MG63 (cell line): ENCODE measurements at regions not wholly inside any gene's neighbourhood (a gene's known extent, or its start where the extent isn't known, plus 50 kb on each side); places are given as distances from the start of the nearest gene placed in this dataset.
A peak's percentile ranks its signal among the peaks of the same experiment; 100 is the strongest.

Experiments
- DNase-seq: peaks from one replicate; pipeline ENCODE4 v3.0.0-alpha.2; 2020
- H3K27me3 ChIP-seq: fragments of 250-450 bp; sonication (Bioruptor Pico); 2 replicates; pipeline ENCODE4 v1.5.1; 2020; ENCODE audit warnings: mild to moderate bottlenecking, moderate library complexity
- H3K36me3 ChIP-seq: fragments of 250-450 bp; sonication (Bioruptor Pico); 2 replicates; pipeline ENCODE4 v1.5.1; 2020; ENCODE audit warnings: mild to moderate bottlenecking, moderate library complexity
- H3K4me3 ChIP-seq: fragments of 250-450 bp; sonication (Bioruptor Pico); 2 replicates; pipeline ENCODE4 v1.5.1; 2020; ENCODE audit warnings: mild to moderate bottlenecking, moderate library complexity
- H3K9me3 ChIP-seq: fragments of 250-450 bp; sonication (Bioruptor Pico); 2 replicates; pipeline ENCODE4 v1.5.1; 2020; ENCODE audit warnings: mild to moderate bottlenecking, moderate library complexity

GRCh38 chr4:106628586-106629267 is 260.1 kb upstream of the GIMD1 start:
- Histone ChIP-seq H3K4me3 (no peak overlapping the region), H3K36me3 (no peaks in the 10 kb centered on the region), H3K9me3 (no peaks in the 10 kb centered on the region), H3K27me3 (no peaks in the 10 kb centered on the region)
- DNase-seq = peak; percentile 24

- H3K9me3 ChIP-seq = no peaks in the 10 kb centered on the region
- H3K4me3 ChIP-seq = no peak overlapping the region
- no peaks in the 10 kb centered on the region for H3K27me3 ChIP-seq
- no peaks in the 10 kb centered on the region for H3K36me3 ChIP-seq
- DNase-seq = no peak
These were observed 258.5 kb upstream of the GIMD1 start for GRCh38 chr4:106627051-106627450.

DNA sequence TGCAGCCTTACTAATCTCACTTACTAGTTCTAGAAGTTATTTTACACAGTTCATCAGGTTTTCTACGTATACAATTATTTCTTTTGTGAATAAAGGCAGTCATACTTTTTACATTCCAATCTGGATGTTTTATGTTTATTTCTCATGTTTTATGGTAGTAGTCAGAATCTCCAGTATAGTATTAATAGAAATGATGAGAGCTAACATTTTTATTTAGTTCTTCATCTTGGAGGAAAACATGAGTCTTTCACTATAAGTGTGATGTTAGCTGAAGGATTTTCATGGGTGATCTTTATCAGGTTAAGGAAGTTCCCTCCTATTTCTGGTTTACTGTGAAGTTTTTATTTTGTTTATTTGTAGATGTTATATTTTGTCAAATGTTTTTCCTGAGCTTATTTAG is 256.1 kb upstream of the GIMD1 start:
- no peaks in the 10 kb centered on the region for H3K27me3 ChIP-seq
- no peak for DNase-seq
- no peaks in the 10 kb centered on the region for H3K36me3 ChIP-seq
- H3K9me3 ChIP-seq = no peaks in the 10 kb centered on the region
- no peak overlapping the region for H3K4me3 ChIP-seq

DNA sequence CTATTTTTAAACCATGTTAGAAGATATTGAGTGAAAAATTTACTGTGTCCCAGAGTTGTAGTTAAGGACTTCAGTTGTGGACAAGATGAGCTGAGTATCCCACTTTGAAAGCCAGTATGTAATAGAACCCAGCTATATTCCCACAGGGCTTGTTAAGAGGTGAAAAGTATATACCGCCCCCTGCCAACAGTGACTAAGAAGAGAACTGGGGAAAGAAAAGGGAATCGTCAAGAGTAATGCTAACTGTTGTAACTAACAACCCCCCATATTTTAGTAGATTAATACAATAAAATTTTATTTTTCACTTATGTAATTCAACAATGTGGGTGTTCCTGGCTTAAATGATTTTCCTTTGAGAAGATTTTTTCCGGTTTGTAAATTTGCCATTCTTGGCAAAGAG is 250.4 kb upstream of the GIMD1 start:
- Histone ChIP-seq H3K9me3 (no peaks in the 10 kb centered on the region), H3K36me3 (no peaks in the 10 kb centered on the region), H3K4me3 (no peak overlapping the region), H3K27me3 (no peaks in the 10 kb centered on the region)
- no peak for DNase-seq

DNA sequence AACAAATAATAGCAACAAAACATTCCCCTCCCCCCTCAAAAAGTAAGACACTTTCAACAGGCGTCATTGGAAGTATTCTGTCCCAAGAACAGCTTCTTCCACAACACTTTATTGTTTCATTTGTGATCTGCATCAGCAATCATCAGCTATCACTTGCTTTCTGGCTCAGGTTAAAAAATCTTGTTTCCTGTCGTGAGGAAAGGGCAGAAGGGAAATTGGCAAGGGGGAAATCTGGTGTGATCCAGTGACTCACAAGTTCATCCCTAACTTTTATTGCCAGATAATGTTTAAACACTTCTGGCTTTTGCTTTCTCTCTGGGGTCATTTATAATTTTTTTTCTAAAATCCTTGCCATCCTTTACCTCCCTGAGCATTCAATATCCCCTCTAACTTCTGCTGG is 247.4 kb upstream of the GIMD1 start:
- peak; percentile 33 for DNase-seq
- no peaks in the 10 kb centered on the region for H3K36me3 ChIP-seq
- H3K27me3 ChIP-seq = no peaks in the 10 kb centered on the region
- no peak overlapping the region for H3K4me3 ChIP-seq
- no peaks in the 10 kb centered on the region for H3K9me3 ChIP-seq

- no peak for DNase-seq
- Histone ChIP-seq H3K27me3 (no peaks in the 10 kb centered on the region), H3K9me3 (no peaks in the 10 kb centered on the region), H3K4me3 (no peak overlapping the region), H3K36me3 (no peaks in the 10 kb centered on the region)
These were observed 246.9 kb upstream of the GIMD1 start for GRCh38 chr4:106615410-106615945.

DNA sequence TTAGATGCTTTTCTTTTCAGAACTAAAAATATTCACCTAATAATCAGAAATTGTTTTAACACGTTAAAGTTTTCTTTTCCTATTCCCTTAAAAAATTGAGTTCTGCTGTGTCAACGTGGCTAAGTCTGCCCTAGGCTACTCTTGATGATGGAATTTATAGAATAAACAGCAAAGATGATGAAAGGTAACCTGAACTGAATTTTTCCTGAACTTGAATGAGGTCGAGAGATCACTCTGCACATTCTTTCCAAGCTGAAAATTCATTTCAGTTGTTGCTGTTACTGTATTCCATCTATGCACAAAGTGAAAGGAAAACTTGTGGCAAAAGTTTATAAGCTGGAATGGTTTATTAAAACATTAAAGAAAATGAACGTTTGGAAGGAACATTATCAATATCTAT is 245.9 kb upstream of the GIMD1 start:
- no peak overlapping the region for H3K4me3 ChIP-seq
- H3K36me3 ChIP-seq = no peaks in the 10 kb centered on the region
- no peaks in the 10 kb centered on the region for H3K27me3 ChIP-seq
- H3K9me3 ChIP-seq = no peaks in the 10 kb centered on the region
- no peak for DNase-seq

- H3K4me3 ChIP-seq = no peak overlapping the region
- no peak for DNase-seq
- H3K9me3 ChIP-seq = no peaks in the 10 kb centered on the region
- no peaks in the 10 kb centered on the region for H3K36me3 ChIP-seq
- H3K27me3 ChIP-seq = no peaks in the 10 kb centered on the region
These were observed 241.3 kb upstream of the GIMD1 start for GRCh38 chr4:106609917-106610316.

- Histone ChIP-seq H3K27me3 (no peaks in the 10 kb centered on the region), H3K36me3 (no peaks in the 10 kb centered on the region), H3K9me3 (no peaks in the 10 kb centered on the region), H3K4me3 (no peak overlapping the region)
- no peak for DNase-seq
These were observed 239.0 kb upstream of the GIMD1 start for GRCh38 chr4:106607558-106607957.

DNA sequence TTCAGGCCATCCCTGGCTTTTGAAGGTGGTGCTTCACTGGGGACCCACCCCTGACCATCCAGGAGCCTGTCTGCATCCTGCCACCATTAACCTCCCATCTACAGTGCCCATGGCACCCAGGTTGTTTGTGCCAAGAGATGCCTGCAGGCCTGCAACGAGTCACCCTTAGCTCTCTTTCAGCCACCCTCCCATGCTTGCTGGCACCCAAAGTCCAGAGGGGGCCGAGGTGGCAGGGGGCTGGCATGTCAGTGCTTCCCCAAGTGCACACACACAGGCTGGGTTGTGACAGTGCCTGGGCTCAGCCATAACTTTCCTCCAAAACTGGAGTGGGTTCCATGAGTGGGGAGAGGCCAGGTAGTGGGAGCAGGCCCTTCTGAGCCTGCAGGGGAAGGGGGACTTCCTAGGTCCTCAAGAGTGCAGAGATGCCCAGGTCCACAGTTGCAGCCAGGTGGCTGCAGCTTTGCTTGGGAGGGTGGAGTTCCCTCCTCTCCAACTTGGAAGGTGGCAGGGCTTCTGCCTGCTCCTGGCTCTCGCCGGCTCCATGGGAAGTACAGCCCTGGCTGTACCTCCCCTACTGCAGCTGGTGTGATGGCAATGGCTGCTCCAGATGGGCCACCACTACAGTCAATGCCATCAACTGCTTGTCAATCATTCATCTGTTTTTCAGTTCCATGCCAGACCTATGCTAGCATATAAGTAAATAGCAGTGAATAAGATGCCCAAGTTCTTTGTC is 235.9 kb upstream of the GIMD1 start:
- no peaks in the 10 kb centered on the region for H3K27me3 ChIP-seq
- no peaks in the 10 kb centered on the region for H3K9me3 ChIP-seq
- H3K36me3 ChIP-seq = no peaks in the 10 kb centered on the region
- no peak for DNase-seq
- H3K4me3 ChIP-seq = no peak overlapping the region

DNA sequence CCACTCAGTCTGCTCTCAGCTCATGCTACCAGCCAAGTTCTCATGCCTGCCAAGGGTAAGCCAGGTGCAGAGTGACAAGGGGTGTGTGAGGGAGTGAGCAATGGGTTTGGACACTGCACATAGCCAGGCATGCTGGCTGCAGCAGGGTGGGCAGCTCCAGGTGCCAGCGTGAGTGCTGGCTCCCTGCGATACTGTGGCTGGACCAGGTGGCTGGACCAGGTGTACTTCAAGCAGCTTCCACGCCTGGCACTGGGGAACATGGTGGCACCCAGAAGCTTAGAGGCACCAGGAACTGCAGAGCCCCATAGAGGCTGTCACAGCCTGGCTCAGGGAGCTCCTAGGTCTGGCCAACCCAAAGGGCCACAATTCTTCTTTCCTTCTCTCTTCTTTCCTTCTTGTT is 234.9 kb upstream of the GIMD1 start:
- Histone ChIP-seq H3K36me3 (no peaks in the 10 kb centered on the region), H3K4me3 (no peak overlapping the region)
- no peak for DNase-seq

GRCh38 chr4:106602711-106603110 is 234.1 kb upstream of the GIMD1 start:
- H3K27me3 ChIP-seq = no peaks in the 10 kb centered on the region
- no peaks in the 10 kb centered on the region for H3K36me3 ChIP-seq
- DNase-seq = no peak
- H3K9me3 ChIP-seq = no peaks in the 10 kb centered on the region
- no peak overlapping the region for H3K4me3 ChIP-seq

More for the DNA sequence above, 234.9 kb upstream of the GIMD1 start:
- no peaks in the 10 kb centered on the region for H3K9me3 ChIP-seq
- H3K27me3 ChIP-seq = no peaks in the 10 kb centered on the region

GRCh38 chr4:106601519-106601918 is 232.9 kb upstream of the GIMD1 start:
- no peak for DNase-seq

DNA sequence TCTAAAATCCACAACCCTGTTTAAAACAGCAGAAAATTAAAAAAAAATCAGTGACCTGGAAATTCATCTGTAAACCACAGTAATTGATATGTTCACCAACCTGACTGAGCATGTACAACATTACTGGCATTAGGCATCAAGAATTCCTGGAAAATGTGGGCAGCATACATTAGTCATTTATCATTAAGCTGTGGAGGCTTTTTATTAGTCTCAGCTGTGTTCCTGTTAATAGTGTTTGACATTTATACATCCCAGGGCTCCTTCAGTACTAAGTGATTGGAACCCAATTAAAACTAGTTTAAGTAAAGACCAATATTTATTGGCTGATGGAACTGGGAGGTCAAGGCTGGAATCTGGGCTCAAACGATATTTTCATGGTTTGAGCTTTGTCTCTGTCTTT is 227.3 kb upstream of the GIMD1 start:
- no peaks in the 10 kb centered on the region for H3K27me3 ChIP-seq
- DNase-seq = no peak
- no peaks in the 10 kb centered on the region for H3K36me3 ChIP-seq
- H3K9me3 ChIP-seq = no peaks in the 10 kb centered on the region
- H3K4me3 ChIP-seq = no peak overlapping the region

More at GRCh38 chr4:106601519-106601918, 232.9 kb upstream of the GIMD1 start:
- no peaks in the 10 kb centered on the region for H3K36me3 ChIP-seq
- no peak overlapping the region for H3K4me3 ChIP-seq
- no peaks in the 10 kb centered on the region for H3K27me3 ChIP-seq
- H3K9me3 ChIP-seq = no peaks in the 10 kb centered on the region

DNA sequence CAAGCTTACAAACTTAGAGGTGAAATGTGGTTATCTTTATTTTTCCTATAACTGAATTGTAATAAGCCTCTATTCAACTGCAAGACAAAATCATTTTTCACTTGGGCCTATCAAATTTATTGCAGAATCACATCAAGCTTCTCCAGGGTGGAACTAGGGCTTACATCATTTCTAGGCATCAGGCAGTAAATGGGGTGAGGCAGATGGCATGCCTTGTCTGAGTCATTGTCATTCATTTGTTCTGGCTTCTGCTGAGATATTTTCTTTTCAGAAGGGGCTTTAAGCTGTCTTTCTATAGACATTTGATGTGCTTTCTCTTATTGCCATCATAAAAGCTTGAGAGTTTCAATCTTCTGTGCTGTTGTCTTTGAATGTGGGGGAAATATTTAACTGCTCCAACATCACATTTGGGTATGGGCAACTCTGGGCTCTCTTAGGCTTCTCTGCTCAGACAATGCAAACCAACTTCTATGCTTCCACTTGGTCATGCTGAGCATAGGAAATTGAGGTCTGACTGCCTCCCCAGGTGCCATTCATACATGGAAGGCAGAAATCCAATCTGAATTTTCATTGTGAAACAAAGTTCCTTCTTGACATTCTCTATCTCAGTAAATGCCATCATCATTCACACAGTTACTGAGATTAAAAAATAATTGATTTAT is 225.8 kb upstream of the GIMD1 start:
- Histone ChIP-seq H3K27me3 (no peaks in the 10 kb centered on the region), H3K9me3 (no peaks in the 10 kb centered on the region)
- DNase-seq = peak; percentile 24

DNA sequence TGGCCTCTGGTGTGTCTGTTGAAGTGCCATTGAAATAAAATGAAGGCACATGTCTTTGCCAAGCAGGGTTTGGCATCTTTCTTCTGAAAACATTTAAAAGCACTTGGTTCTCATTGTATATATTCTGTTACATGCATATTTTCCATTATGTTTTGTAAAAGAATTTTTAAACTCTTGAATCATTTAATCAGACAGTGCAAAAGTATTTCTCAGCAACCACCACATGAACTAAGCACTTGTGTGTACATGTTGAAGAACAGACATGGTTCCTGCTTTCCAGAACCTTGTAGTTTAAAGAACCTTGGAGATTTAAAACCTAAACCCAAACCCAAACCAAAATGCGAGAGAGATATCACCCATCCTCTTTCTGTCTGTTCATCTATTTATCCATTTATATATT is 220.3 kb upstream of the GIMD1 start:
- Histone ChIP-seq H3K36me3 (no peaks in the 10 kb centered on the region), H3K9me3 (no peaks in the 10 kb centered on the region), H3K27me3 (no peaks in the 10 kb centered on the region), H3K4me3 (no peak overlapping the region)
- DNase-seq = no peak

More for the DNA sequence above, 225.8 kb upstream of the GIMD1 start:
- Histone ChIP-seq H3K36me3 (no peaks in the 10 kb centered on the region), H3K4me3 (no peak overlapping the region)

DNA sequence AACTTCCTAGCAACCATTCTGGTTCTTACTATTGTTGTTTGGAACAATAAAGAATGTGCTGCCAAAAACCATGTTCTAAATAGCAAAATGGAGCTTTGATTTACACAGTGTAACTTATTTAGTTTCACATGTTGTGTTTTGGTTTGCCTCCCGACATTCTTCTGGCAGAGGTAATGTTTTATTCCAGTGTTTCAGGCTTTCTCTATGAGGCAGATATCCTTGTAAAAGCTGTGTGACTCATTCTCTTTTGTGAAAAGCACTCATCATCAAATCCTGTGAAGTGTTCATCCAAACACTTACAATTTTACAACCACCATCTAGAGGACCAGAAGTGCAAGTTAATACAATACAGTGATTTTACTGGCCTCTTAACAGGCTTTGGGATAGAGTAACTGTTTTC is 219.0 kb upstream of the GIMD1 start:
- Histone ChIP-seq H3K27me3 (no peaks in the 10 kb centered on the region), H3K36me3 (no peaks in the 10 kb centered on the region), H3K9me3 (no peaks in the 10 kb centered on the region), H3K4me3 (no peak overlapping the region)
- DNase-seq = peak; percentile 20
